GM21367 (cell line): ENCODE measurements at regions not wholly inside any gene's neighbourhood (a gene's known extent, or its start where the extent isn't known, plus 50 kb on each side); places are given as distances from the start of the nearest gene placed in this dataset.

Source experiments
- ATAC-seq: cut with Tn5 transposase; IDR thresholded peaks from one replicate; pipeline ENCODE4 v1.9.1; 2021; ENCODE audit not compliant: unreplicated experiment

DNA sequence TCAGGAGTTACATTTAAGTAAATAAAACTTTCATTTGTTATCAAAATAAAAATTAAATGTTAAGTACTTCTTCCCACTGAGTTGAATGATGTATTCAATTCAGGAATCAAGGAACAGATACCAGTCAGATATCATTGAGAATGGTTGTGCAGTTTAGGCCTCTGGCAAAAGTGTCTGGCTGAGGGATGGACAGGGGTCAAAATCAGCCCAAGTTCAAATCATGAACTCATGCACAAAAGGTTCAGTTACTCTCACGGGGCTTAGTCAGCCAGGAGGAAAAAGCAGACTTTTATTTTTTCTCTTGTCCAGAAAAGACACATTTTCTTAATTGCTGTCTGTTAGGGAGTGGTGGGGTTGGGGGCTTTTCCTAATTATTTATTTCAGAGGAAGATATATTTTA is 166.3 kb downstream of the RASSF9 start:
- no peak for ATAC-seq

DNA sequence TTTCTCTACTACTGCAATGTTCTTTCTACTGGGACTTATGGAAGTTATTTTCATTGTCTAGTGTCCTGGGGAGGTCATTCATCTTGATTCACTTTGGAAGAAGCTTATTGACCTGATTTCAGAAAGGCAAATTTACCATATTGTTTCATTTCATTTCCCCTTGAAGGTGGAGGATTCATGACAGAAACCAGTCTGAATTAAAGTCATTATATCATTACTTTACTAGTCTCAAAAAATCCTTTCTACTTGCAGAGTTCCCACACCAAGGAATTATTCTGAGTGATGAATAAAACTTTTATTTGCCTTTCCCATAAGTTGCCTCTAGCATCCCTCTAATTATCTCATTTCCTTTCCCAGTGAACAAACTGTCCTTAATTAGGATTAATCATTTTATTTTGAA is 163.8 kb downstream of the RASSF9 start:
- ATAC-seq = no peak

DNA sequence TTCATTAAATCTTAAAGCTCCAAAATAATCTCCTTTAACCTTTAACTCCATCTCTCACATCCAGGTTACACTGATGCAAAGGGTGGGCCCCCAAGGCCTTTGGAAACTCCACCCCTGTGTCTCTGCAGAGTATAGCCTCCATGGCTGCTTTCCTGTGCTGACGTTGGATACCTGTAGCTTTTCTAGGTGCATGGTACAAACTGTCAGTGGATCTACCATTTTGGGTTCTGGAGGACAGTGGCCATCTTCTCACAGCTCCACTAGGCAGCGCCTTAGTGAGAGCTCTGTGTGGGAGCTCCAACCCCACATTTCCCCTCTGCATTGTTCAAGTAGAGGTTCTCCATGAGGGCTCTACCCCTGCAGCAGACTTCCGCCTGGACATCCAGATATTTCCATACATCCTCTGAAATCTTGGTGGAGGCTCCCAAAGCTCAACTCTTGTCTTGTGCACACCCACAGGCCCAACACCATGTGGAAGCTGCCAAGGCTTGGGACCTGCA is 162.2 kb downstream of the RASSF9 start:
- no peak for ATAC-seq

DNA sequence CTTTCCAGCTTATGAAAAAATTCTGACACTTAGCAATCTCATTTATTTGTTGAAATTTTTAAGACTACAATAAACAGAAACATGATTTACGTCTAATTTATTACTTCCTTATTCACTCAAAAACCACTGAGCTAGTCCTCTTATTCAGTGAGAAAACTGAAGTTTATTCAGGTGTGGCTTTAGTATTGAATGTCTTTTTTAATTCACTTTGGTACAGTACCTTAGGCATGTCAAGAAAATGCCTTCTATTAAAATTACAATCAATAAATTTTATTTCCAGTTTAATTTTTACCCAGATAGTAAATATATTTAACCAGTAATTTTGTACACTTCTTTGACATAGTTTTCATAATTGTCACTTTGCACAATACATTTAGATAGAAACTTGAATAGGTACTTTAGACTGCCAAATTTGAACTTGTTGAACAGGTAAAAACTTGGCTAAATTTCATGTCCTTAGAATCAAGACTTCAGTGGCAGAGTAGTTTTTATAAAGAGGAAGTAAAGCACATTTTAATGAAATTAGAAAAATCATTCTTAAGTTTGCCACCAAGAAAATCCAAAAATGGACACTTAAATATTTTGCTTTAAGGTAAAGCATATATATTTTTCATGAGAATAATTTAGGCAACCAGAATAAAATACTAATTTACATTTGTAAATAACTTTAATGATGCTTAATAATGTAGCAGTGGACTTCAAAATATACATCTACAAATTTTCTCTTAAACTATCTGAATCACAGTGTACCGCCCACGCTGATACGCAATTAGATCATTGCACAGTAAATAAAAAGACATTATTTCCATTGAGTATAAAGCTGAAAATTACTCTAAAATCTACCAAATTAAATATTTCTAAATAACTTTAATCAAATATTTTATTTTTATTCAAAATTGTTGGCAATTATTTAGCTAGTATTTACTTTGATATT is 159.1 kb downstream of the RASSF9 start:
- no peak for ATAC-seq

DNA sequence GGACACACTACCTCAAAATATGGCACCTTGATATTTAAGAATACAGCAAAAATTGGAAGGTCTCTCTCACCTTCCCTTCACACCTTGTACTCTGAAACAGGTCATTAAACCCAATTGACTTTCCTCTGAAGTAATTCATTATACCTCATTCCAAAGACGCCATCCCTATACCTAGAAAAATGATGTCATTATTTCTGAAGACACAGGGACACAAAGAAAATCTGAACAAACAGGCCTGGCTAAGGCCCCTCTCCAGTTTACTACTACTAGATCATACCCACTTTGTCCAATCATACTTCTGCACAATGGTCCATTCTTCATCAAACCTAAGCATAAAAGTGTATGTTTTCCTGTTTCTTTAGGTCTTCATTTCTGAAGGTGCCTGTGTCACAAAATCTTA is 156.9 kb downstream of the RASSF9 start:
- no peak for ATAC-seq

DNA sequence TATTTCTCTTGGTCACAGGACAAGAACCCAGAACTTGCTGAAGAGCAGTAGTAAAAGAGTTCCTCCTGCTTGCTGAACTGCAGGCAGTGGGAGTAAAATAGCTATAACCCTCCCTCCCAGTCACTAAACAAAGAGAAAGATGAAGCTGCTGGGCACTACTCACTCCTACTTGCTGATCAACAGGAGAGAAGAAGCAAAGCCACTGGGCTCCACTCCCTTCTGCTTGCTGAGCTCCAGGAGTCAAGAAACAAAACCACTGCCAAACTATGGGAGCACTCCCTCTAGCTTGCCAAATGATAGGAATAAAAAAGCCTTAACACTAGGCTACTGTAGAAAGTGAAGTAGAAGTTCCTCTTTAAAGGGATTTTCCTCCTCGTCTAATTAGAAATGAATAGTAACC is 155.3 kb downstream of the RASSF9 start:
- no peak for ATAC-seq

DNA sequence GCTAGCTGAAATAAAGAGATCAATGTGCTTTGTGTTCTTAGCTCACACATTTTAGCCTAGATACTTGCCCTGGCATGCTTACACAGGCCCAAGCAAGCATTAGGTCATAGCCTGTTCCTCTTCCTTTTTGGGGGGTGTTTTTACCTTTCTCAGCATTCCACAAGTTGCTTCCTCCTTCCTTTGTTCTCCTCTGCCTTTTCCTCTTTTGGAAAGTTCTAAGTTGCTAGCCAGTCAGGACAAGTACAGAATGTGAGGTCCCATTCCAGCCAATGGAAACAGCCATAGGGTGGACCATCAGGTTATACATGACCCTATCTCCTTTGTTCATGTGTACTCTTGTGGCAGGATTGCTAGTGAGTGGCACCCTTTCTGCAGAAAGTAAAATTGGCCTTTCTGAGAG is 154.9 kb downstream of the RASSF9 start:
- no peak for ATAC-seq

DNA sequence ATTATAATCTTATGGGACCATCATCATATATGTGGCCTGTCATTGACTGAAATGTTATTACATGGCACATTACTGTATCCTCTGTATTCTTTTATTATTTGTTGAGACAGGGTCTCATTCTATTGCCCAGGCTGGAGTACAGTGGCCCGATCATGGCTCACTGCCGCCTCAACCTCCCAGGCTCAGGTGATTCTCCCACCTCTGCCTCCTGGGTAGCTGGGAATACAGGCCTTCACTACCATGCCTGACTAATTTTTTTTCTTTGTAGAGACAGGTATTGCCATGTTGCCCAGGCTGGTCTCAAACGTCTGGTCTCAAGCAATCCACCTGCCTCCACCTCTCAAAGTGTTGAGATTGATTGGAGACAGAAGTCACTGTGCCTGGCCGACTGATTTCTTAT is 153.2 kb downstream of the RASSF9 start:
- ATAC-seq = no peak

DNA sequence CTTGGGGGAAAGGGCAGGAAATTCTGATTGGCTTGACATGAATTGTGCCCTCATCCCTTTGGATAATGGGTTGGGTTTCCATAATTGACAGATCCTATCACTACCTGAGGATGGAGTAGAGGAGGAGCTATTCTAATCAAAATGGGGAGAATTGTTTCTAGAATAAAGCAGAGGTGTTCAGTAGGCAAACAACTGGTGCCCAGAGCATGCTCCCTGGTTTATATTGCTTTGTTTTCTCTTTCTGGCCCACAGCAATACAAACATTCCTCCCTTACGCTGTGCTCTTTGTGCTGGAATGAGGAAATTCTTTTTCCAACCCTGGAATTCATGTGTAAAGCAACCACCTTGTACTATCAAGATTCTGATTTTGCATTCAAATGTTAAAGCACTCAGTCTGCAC is 147.4 kb downstream of the RASSF9 start:
- no peak for ATAC-seq

DNA sequence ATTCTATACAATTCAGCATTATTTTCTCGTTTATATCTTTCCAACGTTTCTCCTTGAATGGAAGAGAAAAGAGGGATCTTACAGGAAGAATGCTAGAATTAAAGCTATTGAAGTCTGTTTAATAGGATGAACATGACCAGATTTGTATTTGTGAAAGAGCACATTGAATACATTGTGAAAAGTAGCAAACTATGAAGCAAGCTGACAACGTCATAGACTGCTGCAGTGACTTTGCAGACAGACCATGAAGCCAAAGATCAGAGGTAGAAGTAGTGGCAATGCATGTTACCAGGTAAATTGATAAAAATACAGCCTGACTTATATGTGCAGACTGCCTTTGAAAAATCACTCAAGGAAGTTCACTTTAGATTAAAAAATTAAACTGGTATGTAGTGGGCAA is 146.1 kb downstream of the RASSF9 start:
- no peak for ATAC-seq

DNA sequence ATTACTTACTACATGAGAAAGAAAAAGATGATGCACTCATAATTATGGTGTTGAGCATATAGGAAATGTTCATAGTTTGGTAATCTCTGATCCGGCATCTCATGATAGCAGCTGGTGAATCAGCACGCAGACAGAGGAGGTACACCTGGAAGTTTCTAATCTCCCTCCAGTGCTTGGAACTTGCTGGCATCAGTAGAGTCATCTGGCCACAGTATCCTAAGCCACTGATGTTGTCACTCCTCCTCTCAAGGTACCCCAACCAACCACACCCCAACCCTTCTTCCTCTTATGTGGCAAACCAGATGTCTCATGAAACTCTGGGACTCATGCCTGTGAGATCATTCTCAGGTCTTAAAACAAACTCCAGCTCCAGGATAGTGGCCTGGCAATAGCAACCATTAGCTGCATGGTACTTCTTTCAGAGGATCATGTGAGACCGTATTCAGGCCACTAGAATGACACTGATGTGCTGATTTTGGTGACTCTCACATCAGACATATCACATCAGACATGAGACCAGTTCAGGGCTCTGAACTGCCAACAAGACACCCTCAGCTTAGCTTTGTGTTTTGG is 143.0 kb downstream of the RASSF9 start:
- no peak for ATAC-seq

DNA sequence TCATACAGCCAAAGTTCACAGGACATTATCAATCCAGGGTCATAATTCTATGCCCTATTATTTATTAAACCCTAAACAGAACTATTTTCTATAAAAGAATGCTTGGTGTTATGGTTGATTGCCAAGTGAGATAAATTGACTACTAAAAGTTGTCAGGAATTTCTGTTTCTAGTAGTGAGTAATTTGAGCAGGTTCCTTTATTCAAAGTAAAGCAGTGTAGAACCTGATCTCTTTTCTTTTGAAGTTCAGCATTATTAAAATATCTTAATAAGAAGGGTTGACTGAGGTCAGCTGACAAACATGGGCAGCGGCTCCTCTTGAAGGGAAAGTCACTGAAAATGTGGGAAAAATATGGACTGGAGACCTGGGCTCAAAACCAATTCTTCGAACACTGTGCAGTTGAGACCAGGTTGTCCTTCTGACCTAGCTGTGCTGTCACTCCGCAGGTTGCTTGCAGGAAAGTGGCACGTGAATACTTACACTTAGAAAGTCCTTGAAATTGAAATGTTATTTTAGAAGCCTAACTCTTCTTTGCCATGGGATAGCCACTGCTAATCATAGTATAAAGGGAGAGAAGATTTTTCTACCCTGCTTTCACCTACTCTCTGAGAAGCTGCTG is 141.0 kb downstream of the RASSF9 start:
- ATAC-seq = no peak

DNA sequence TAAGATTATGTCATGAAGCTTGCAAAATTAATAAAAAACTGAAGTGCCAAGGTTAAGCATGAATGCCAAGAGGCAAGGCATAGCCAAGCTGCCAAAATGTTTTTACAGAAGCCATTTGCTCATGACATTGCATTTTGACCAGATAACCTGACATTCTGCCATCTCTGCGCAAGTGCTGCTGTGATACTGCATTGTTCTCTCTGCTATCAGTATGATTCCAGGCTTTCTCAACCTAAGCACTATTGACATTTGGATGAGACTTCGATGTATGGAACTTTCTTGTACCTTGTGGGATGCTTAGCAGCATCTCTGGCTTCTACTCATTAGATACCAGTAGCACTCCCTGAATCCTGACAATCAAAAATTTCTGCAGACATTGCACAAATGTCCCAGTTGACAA is 139.2 kb downstream of the RASSF9 start:
- no peak for ATAC-seq

DNA sequence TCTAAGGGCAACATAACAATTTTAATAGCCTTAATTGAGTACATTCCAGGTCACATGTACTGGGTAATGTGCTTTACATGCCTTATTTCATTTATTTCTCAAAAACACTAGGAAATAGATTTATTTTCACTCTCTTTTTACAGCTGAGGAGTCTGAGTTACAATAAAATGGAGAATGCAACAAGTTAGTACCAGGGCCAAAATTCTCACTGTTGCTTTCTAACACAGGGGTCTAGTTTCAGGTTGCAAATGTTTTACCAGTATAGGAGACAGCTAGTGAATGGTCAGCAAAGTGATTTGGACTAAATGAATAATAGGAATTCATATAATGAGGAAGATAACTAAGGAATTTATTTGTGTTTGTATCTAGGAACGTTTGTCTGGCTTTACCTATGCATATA is 137.3 kb downstream of the RASSF9 start:
- ATAC-seq = no peak

DNA sequence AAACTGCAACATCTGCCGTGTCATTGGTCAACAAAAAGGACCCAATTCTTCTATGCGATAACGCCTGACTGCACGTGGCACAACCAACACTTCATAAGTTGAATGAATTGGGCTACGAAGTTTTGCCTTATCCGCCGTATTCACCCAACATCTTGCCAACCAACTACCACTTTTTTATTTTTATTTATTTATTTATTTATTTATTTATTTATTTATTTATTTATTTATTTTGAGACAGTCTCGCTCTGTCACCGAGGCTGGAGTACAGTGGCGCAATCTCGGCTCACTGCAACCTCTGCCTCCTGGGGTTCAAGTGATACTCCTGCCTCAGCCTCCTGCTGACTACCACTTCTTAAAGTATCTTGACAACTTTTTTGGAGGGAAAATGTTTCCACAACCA is 127.4 kb downstream of the RASSF9 start:
- no peak for ATAC-seq

DNA sequence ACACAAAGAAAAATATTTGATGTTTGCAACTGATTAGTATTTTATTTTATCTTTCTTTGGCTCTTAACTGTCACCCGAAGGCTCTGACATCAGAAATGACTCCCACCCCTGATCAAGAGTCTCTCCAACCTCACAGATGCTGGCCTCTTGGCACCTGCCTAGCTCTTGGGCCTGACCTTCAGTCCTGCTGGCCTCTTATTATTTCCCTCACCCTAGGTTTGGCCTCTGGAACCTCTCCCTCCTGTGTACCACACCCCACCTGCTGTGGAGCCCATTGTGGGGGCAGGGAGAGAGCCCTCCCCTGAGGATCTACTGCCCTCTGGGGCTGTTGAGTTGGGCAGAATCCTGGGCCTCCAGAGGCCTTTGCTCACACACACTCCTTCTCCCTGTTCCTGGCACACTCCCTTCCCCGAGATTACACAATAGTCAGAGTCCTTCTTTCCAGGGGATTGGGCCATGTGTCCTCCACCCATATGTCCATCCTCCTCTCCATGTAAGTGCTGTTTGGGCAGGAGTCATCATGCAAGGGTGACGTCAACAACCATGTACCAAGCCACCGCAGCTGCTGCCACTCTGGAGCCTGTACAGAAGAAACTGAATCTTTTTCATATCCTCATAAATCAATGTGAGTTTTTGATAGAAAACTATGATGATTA is 124.3 kb downstream of the RASSF9 start:
- no peak for ATAC-seq

DNA sequence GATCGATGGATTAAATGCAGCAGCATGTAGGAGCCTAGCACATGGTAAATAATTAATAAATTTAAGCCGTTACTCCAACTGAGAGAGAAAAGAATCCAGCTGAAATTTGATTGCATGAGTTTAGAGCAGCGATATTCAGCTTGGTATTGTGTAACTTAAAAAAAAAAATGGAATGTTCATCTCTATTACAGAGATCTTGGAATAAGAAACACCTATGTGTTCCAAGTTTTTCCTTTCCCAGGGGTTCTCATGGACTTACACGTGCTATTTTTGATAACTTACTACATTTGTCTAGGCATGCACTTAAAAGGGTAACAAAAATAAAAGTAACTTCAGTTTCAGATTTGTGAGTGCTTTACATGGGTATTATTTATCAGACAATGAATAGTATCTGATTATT is 122.8 kb downstream of the RASSF9 start:
- ATAC-seq = no peak

DNA sequence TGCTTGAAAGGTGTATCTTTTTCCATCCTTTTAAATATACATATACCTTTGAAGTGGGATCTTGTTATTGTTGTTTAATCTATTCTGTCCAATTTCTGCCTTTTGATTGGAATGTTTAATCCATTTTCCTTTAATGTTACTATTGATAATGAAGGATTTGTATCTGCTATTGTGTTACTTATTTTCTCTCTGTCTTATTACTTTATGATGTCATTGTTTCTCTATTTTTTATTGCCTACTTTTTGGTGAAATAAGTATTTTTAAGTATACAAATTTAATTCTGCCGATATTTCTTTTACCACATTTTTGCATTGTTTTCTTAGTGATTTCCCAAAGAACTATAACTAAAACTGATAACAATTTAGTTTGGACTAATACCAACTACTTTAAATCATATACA is 121.8 kb downstream of the RASSF9 start:
- ATAC-seq = no peak

DNA sequence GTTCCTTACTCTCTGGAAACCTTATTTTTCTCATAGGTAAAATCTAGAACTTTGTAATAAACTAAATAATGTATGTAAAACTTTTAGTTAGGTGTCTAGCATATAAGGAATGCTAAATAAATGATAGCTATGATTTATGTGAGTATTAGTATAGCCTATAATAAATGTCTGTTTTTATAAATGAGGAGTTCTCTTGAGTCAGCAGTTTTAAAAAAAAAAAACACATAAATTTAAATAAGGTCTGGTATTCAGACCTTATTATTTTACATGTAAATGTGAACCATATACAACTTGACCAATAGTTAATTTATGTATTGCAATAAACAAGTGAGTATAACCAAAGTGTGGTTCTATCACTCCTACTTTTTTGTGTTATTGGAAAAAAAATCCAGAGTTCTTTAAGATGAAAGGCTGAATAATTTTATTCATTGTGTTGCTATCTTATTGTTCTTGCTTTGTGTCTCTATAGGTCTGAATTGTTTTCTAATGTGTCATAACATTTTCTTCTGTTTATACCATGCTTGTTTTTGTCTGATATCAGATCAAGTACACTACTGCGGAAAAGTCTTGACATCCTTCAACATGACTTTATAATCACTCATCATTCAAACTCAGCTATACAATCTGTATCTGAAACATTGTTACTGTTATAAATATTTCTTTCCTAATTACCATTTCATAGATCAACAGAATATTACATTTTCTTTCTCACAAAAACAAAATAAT is 115.7 kb downstream of the RASSF9 start:
- no peak for ATAC-seq

DNA sequence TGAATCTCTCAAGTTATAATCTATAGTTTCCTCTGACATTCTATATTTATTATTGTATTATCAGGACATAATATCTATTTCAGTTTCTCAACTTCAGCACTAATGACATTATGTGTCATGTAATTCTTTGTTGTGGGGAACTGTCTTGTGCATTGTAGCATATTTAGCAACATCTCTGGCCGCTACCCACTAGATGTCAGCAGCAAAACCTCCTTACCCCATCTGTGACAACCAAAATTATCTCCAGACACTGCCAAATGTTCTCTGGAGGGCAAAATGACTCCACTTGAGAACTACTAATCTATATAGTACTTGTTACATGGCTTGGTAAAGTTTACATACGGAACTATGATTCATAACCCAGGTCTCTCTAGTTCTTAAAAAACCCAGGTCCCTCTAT is 110.2 kb downstream of the RASSF9 start:
- no peak for ATAC-seq
